Epithelial cell of proximal tubule (primary cell): ENCODE measurements at regions not wholly inside any gene's neighbourhood (a gene's known extent, or its start where the extent isn't known, plus 50 kb on each side); places are given as distances from the start of the nearest gene placed in this dataset.

Experiments used
- DNase-seq: peaks from one replicate; pipeline ENCODE4 v3.0.0-alpha.2; 2011; ENCODE audit warnings: low read depth
- H3K4me3 ChIP-seq: 2 replicates; pipeline ENCODE4 v1.5.1; 2011; ENCODE audit warnings: low read depth, mild to moderate bottlenecking, low read length
- CTCF ChIP-seq: conservative IDR thresholded peaks from 2 replicates; pipeline ENCODE4 v1.5.1; 2012; ENCODE audit warnings: low read depth, mild to moderate bottlenecking, low read length

DNA sequence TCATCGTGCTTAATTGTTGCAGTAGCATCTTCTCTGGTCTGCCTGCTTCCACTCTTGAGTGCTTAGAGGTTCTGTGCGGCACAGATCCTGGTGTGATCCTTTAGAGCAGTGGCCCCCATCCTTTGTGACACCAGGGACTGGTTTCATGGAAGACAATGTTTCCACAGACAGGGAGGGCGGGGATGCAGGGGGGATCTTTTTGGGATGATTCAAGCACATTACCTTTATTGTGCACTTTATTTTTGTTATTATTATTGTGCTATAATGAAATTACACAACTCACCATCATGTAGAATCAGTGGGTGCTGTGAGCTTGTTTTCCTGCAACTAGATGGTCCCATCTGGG is 76.8 kb upstream of the SHANK2 start:
- H3K4me3 ChIP-seq, result no peak overlapping the region
- TF ChIP-seq CTCF, result no peak
- no peak for DNase-seq

DNA sequence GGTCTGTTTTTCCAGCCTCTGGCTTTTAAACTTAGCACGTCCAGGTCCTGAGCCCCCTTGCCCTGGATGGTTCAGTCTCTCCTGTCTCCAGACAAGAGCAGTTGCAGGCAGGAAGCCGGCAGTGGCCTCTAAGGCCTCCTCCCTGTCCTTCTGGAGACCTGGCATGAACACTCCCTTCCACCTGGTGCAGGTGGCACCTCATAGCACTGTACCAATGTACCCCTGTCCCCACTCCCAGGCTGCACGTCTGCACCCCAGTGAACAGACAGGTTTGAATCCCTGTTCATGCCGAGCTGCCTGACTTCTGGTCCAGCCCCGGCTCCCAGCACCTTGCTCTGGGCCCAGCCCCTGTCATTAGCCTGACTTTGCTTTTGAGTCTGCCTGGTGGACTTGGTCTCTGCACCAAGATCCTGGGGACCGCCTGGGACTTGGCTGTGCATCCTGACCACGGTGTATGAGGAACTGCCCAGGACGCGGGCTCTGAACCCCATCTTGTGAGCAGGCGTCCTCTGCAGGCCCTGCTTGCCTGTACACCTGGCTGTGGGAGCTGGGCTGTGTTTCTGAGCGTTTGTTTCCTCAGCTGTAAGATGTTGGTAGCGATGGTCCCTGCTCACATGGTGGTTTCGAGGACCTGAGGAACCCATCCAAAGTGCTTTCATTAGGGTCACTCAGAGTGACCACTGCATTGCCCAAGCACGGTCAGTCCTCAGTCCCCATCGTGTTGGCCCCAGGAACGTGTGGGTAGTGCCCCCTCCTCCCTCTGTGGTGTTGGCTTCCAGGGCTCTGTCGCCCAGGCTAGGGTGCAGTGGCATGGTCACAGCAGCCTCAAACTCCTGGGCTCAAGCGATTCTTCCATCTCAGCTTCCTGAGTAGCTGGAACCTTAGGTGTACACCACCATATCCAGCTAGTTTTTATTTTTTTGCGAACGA is 75.0 kb upstream of the SHANK2 start:
- no peak overlapping the region for H3K4me3 ChIP-seq
- TF ChIP-seq CTCF, result no peak
- no peak for DNase-seq

GRCh38 chr11:71326328-71326940 is 74.1 kb upstream of the SHANK2 start:
- no peak overlapping the region for H3K4me3 ChIP-seq
- no peak for DNase-seq
- no peak for TF ChIP-seq CTCF

DNA sequence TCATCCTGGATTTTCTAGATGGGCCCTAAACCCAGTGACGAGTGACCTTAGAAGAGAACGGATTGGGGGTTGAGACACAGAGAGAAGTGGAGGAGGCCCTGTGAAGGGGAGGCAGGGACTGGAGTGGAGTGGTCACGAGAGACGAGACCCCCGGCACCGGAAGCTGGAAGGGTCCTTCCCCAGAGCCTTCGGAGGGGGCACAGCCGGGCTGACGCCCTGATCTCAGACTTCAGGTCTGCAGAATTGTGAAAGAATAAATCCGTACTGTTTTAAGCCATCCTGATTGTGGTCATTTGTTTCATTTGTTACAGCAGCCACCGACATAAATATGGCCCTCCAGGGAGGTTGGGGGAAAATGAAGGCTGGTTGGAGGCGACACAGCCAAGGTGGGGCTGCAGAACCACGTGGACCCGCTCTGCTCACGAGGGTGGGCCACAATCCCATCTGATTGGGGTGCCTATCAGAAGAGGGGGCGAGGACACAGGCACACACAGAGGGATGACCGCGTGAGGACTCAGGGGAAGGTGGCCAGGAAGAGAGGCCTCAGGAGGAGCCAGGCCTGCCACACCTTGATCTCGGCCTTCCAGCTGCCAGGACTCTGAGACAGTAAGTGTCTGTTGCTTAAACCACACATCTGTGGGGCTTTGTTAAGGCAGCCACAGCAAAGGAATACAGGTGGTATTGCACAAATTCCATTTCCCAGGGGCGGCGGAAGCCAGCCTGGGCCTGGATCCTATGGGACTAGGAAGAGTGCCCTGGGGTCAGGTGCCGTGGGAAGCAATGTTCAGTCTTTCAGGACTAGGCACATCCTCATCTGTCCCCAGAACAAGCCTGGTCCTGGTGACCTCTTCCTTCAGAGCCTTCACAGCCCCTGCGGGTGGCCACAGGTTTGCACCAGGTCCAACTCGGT is 73.3 kb upstream of the SHANK2 start:
- no peak for DNase-seq
- H3K4me3 ChIP-seq, result no peak overlapping the region
- no peak for TF ChIP-seq CTCF

GRCh38 chr11:71324788-71325417 is 72.5 kb upstream of the SHANK2 start:
- TF ChIP-seq CTCF, result no peak

GRCh38 chr11:71323876-71324526 is 71.6 kb upstream of the SHANK2 start:
- H3K4me3 ChIP-seq, result no peak overlapping the region
- DNase-seq, result no peak
- TF ChIP-seq CTCF, result no peak

More at GRCh38 chr11:71324788-71325417, 72.5 kb upstream of the SHANK2 start:
- H3K4me3 ChIP-seq, result no peak overlapping the region
- no peak for DNase-seq
